Breast epithelium (tissue), 3 donors: ENCODE measurements at regions not wholly inside any gene's neighbourhood (a gene's known extent, or its start where the extent isn't known, plus 50 kb on each side); places are given as distances from the start of the nearest gene placed in this dataset.

Experiments
- POLR2AphosphoS5 ChIP-seq, 3 donors: sonication (generic); formaldehyde crosslinking; IDR thresholded peaks; one replicate each; pipeline ENCODE4 v1.6.1; 2017; ENCODE audit warnings: antibody characterized with exemption in 3 of 3
- TF ChIP-seq, protein P1 (sequence below), 3 donors: fragments of 450-650 bp; IDR thresholded peaks; one replicate each; pipeline ENCODE4 v1.5.1; 2016 to 2017; ENCODE audit warnings: antibody characterized with exemption in 3 of 3, mild to moderate bottlenecking in 3 of 3, moderate library complexity in 3 of 3

DNA sequence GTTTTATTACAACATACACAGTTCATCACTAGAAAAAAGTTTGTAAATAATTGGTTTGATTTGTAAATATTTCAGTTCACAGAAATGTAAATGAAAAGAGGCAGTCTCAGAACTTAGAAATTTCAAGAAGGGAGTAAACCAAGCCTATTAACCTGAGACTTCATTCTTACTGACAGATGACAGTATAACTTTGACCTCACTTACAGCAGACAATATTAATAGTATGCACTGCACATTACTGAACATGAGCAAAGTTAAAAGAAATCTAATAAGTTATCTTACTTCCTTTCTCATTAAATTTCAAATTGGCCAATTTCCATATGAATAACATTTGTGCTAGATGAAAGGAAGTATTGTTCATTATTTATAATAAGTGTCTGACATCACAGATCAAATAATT, 235.8 kb downstream of the SLC6A15 start:
- TF ChIP-seq, protein P1, sequence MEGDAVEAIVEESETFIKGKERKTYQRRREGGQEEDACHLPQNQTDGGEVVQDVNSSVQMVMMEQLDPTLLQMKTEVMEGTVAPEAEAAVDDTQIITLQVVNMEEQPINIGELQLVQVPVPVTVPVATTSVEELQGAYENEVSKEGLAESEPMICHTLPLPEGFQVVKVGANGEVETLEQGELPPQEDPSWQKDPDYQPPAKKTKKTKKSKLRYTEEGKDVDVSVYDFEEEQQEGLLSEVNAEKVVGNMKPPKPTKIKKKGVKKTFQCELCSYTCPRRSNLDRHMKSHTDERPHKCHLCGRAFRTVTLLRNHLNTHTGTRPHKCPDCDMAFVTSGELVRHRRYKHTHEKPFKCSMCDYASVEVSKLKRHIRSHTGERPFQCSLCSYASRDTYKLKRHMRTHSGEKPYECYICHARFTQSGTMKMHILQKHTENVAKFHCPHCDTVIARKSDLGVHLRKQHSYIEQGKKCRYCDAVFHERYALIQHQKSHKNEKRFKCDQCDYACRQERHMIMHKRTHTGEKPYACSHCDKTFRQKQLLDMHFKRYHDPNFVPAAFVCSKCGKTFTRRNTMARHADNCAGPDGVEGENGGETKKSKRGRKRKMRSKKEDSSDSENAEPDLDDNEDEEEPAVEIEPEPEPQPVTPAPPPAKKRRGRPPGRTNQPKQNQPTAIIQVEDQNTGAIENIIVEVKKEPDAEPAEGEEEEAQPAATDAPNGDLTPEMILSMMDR (IDR thresholded peaks at IDR 0.05), result no peak
- TF ChIP-seq POLR2AphosphoS5 (IDR thresholded peaks at IDR 0.05), result no peak
